SK-N-MC (cell line): ENCODE measurements at regions not wholly inside any gene's neighbourhood (a gene's known extent, or its start where the extent isn't known, plus 50 kb on each side); places are given as distances from the start of the nearest gene placed in this dataset.

Experiments used
- DNase-seq: peaks from one replicate; pipeline ENCODE4 v3.0.0-alpha.2; 2011; ENCODE audit warnings: low read depth, low spot score
- H3K27ac ChIP-seq: fragments of 200-600 bp; sonication (generic); 2 replicates; pipeline ENCODE4 v1.5.1; 2016; ENCODE audit warnings: mixed run types
- H3K36me3 ChIP-seq: fragments of 200-600 bp; sonication (generic); 2 replicates; pipeline ENCODE4 v1.6.1; 2017; ENCODE audit warnings: antibody characterized with exemption, low read length, mixed read lengths; ENCODE audit not compliant: insufficient read depth
- H3K4me3 ChIP-seq: fragments of 200-600 bp; sonication (generic); 2 replicates; pipeline ENCODE4 v1.5.1; 2016
- H3K9ac ChIP-seq: fragments of 200-600 bp; sonication (generic); 2 replicates; pipeline ENCODE4 v1.8.0; 2017; ENCODE audit warnings: mixed run types, mixed read lengths; ENCODE audit not compliant: insufficient read length
- H3K9me3 ChIP-seq: fragments of 200-600 bp; sonication (generic); 2 replicates; pipeline ENCODE4 v1.6.1; 2017; ENCODE audit warnings: low read depth, mild to moderate bottlenecking, antibody characterized with exemption, low read length, moderate library complexity, mixed read lengths
- EZH2 ChIP-seq: fragments of 200-600 bp; sonication (generic); IDR thresholded peaks from one replicate; pipeline ENCODE4 v1.6.1; 2017; ENCODE audit warnings: antibody characterized with exemption
- FOXP2 ChIP-seq: optimal IDR thresholded peaks from 2 replicates; pipeline ENCODE3; 2011; ENCODE audit warnings: mild to moderate bottlenecking, moderate library complexity; ENCODE audit not compliant: insufficient read depth; ENCODE audit errors: extremely low read length, control extremely low read depth
- POLR2AphosphoS5 ChIP-seq: IDR thresholded peaks from 2 replicates; pipeline ENCODE4 v1.6.1; 2012; ENCODE audit warnings: mild to moderate bottlenecking, low read depth, low read length, borderline replicate concordance

DNA sequence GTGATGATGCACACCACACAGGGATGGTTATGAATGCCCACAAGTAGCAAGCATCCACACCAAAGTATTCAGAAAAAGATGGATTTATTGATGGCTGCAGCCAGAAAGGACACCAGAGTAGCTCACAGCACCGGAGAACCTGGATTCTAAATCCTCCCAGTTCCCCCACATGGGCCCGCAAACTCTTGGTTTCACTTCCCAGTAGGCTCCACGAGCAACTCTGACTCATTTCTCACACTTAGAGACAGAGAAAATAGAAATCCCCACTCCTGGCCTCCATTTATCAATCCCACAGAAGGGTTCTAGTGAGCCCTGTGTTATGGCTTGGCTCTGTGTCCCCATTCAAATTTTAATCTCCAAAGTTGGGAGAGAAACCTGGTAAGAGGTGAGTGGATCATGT is 426.7 kb upstream of the MYT1L start:
- H3K9ac ChIP-seq = no peak overlapping the region
- TF ChIP-seq EZH2 = no peak
- TF ChIP-seq POLR2AphosphoS5 = no peak
- no peak for TF ChIP-seq FOXP2
- no peak for DNase-seq

DNA sequence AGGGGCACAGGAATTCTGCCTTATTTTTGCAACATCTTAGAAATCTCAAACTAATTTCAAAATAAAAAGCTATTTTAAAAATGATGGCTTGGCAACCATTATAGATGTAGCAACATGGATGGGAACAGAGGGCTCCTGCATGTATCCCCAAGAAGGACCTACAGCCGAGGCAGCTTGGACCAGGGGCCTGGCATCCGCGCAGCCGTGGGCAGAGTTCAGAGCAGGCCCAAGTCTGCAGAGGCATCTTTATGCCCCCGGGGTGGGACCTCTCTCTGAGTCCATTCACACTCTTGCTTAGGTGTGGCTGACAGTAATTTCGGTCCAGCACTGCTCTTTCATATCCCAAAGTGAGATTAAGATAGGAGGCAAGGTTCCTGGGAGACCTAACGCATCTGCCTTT is 425.8 kb upstream of the MYT1L start:
- H3K9me3 ChIP-seq = no peaks in the 10 kb centered on the region
- no peaks in the 10 kb centered on the region for H3K36me3 ChIP-seq
- TF ChIP-seq POLR2AphosphoS5 = no peak
- no peak for TF ChIP-seq FOXP2
- TF ChIP-seq EZH2 = no peak
- no peak overlapping the region for H3K4me3 ChIP-seq
- DNase-seq = no peak
- no peak overlapping the region for H3K9ac ChIP-seq
- no peak overlapping the region for H3K27ac ChIP-seq

More for the DNA sequence above, 426.7 kb upstream of the MYT1L start:
- no peak overlapping the region for H3K4me3 ChIP-seq
- H3K27ac ChIP-seq = no peak overlapping the region
- H3K9me3 ChIP-seq = no peaks in the 10 kb centered on the region
- no peaks in the 10 kb centered on the region for H3K36me3 ChIP-seq

GRCh38 chr2:2755990-2756389 is 424.9 kb upstream of the MYT1L start:
- Histone ChIP-seq H3K9me3 (no peaks in the 10 kb centered on the region), H3K27ac (no peak overlapping the region), H3K36me3 (no peaks in the 10 kb centered on the region), H3K9ac (no peak overlapping the region), H3K4me3 (no peak overlapping the region)
- no peak for DNase-seq
- TF ChIP-seq EZH2 (no peak), POLR2AphosphoS5 (no peak), FOXP2 (no peak)

DNA sequence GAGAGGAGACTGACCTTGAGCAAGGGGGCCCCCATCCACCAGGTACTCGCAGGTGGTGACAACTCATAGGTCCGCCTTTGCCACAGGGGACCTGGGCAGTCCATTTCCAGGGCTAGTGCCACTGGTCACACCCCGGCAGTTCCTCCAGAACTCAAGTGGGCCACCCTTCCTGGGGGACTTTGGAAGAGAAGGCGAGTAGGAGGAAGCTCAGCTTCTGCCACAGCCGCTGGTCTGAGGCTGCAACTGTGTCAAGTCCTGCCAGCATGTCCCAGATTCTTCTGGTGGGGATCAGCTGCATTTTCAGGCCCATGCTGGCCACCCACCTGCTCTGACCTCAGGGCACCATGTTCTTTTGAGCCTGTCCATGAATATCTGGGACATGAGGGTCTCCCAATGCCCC is 423.9 kb upstream of the MYT1L start:
- DNase-seq = no peak
- no peaks in the 10 kb centered on the region for H3K9me3 ChIP-seq
- no peaks in the 10 kb centered on the region for H3K36me3 ChIP-seq
- TF ChIP-seq EZH2 (no peak), FOXP2 (no peak), POLR2AphosphoS5 (no peak)
- H3K4me3 ChIP-seq = no peak overlapping the region
- no peak overlapping the region for H3K27ac ChIP-seq
- no peak overlapping the region for H3K9ac ChIP-seq

GRCh38 chr2:2751715-2752315 is 420.7 kb upstream of the MYT1L start:
- no peak overlapping the region for H3K9ac ChIP-seq
- H3K27ac ChIP-seq = no peak overlapping the region
- no peak overlapping the region for H3K4me3 ChIP-seq
- TF ChIP-seq POLR2AphosphoS5 = no peak
- no peak for TF ChIP-seq FOXP2
- TF ChIP-seq EZH2 = no peak
- DNase-seq = no peak
- no peaks in the 10 kb centered on the region for H3K9me3 ChIP-seq
- H3K36me3 ChIP-seq = no peaks in the 10 kb centered on the region

DNA sequence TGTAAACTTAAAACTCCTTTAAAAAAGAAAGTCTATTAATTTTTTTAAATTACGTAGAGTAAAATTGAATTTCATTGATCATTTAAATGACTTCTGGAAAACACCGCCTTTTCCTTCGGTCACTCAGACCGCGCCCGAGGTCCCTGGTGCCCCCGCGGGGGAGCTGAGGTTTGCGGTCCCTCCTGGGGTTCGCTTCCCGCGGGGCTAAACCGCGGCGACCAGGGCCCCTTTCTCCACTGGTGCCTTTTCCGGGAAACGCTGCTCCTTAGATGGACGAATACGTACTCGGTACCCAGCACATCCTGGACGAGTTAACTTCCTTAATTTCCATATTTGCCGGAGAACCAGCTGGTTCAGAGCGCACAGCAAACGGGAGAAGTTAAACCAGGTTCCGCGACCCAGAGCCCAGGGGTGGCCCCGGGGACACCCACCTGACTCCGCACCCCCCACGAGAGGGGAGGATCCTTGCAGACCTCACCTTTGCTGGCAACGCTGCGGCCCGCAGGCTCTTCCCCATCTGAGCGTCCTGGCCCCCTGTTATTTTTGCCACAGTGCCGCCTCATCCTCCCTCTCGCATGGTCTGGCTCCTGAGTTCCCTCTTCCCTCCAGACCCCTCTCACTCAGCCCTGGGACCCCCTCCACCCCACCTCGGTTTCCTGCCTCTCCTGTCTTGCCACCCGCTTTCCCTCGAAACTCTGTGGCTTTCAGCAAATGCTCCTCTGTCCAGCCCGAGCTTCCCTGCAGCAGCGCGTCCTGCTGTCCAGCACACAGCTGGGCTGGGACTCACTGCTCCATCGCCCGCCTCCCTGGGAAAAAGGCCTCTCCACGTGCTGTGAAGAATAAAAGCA is 420.0 kb upstream of the MYT1L start:
- Histone ChIP-seq H3K4me3 (no peak overlapping the region), H3K9ac (no peak overlapping the region), H3K36me3 (no peaks in the 10 kb centered on the region), H3K9me3 (no peaks in the 10 kb centered on the region), H3K27ac (no peak overlapping the region)
- TF ChIP-seq EZH2 = no peak
- TF ChIP-seq POLR2AphosphoS5 = no peak
- no peak for TF ChIP-seq FOXP2
- no peak for DNase-seq

DNA sequence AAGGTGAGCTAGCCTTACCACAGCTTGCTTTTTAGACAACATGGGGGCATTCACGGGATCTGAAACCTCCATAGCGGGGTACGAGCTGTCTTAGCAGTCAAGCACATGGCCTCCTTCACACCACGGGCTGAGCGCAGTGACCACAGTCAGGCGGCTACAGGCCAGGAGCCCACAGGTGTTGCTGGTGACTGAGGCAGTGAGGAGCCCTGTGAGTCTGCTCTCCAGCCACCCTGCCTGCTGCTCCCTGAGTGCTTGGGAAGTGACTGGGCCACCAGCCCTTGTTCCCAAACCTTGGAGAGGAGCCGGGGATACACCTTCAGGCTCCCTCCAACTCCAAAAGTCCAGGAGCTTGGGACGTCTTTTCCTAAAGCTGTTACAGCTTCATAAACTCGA is 418.1 kb upstream of the MYT1L start:
- DNase-seq = no peak
- TF ChIP-seq EZH2 (no peak), POLR2AphosphoS5 (no peak), FOXP2 (no peak)
- no peaks in the 10 kb centered on the region for H3K36me3 ChIP-seq
- no peak overlapping the region for H3K4me3 ChIP-seq
- no peaks in the 10 kb centered on the region for H3K9me3 ChIP-seq
- no peak overlapping the region for H3K9ac ChIP-seq
- no peak overlapping the region for H3K27ac ChIP-seq

DNA sequence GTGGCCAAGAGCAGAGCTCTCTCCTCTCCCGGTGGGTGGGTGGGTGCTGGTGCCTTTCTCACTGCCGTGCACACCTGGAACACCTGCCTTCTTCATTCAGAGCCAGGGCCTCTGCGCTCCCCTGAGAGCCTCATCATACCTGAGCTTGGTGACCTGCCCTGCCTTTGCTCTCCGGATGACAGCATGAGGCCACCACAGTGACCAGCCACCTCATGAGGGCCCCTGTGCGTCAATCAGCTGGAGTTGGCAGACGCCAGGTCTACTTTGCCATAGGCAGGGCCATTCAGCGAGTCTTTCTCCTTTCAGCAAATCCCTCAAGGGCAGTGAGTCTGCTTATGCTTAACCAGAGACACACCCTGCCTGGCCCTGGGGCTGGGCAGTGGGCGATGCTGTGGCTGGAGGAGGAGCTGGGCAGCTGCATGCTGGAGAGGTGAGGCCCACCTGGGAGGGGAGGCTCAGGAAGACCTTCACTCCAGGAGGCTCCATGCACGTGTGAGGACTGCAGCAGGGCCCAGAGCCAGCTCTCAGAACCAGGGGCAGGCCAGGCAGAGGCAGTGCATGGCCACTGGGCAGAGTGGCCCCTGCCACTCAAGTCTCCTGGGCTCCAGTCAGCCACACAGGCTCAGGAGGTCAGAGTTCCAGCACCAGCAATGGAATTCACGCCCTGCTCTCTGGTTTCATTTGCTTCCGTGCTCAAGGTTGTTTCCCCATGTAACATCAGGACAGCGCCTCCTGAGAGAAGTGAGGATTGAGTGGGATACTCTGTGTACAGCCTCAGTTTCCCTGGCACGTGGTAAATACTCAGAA is 417.5 kb upstream of the MYT1L start:
- H3K36me3 ChIP-seq = no peaks in the 10 kb centered on the region
- no peaks in the 10 kb centered on the region for H3K9me3 ChIP-seq
- H3K9ac ChIP-seq = no peak overlapping the region
- TF ChIP-seq EZH2 (no peak), FOXP2 (no peak), POLR2AphosphoS5 (no peak)
- H3K27ac ChIP-seq = no peak overlapping the region
- no peak for DNase-seq
- no peak overlapping the region for H3K4me3 ChIP-seq
